NB4 (cell line): ENCODE measurements at regions not wholly inside any gene's neighbourhood (a gene's known extent, or its start where the extent isn't known, plus 50 kb on each side); places are given as distances from the start of the nearest gene placed in this dataset.
"Not testable (repeated sequence)": the region's sequence is repeated elsewhere in the genome, so short reads cannot be mapped to it uniquely, and the experiment has no call there.

Experiments
- CTCF ChIP-seq: IDR thresholded peaks from one replicate; pipeline ENCODE4 v1.5.1; 2012; ENCODE audit warnings: low read depth, low read length
- MYC ChIP-seq: IDR thresholded peaks from 2 replicates; pipeline ENCODE4 v1.6.1; 2011; ENCODE audit warnings: low read depth, low read length
- POLR2A ChIP-seq: IDR thresholded peaks from 2 replicates; pipeline ENCODE4 v1.6.1; 2011; ENCODE audit warnings: mild to moderate bottlenecking; ENCODE audit not compliant: insufficient read length; ENCODE audit errors: extremely low read depth
- TF ChIP-seq, protein P1 (sequence below): IDR thresholded peaks from 2 replicates; pipeline ENCODE4 v1.6.1; 2011; ENCODE audit warnings: low read depth, low read length

DNA sequence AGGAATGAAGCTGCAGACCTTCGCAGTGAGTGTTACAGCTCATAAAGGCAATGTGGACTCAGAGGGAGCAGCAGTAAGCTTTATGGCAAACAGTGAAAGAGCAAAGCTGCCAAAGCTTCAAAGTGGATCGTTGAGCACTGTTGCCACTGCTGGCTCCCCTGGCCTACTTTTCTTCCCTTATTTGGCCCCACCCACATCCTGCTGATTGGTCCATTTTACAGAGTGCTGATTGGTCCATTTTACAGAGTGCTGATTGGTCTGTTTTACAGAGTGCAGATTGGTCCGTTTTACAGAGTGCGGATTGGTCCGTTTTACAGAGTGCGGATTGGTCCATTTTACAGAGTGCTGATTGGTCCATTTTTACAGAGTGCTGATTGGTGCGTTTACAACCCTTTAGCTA, 451.9 kb upstream of the NFE2L3 start:
- TF ChIP-seq CTCF, POLR2A, MYC: not testable (repeated sequence)
- TF ChIP-seq, protein P1, sequence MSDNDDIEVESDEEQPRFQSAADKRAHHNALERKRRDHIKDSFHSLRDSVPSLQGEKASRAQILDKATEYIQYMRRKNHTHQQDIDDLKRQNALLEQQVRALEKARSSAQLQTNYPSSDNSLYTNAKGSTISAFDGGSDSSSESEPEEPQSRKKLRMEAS = not testable (repeated sequence)
